ENCODE measurements at regions not wholly inside any gene's neighbourhood (a gene's known extent, or its start where the extent isn't known, plus 50 kb on each side); places are given as distances from the start of the nearest gene placed in this dataset.

GRCh38 chr6:126640921-126641320 is 301.0 kb downstream of the CENPW start:
- H2AFZ ChIP-seq (replicated peaks; ENCODE audit: low read length, poor library complexity), result no peak overlapping the region
- no peak overlapping the region for H3K23ac ChIP-seq (ENCODE audit: low read depth, low read length)
- in situ Hi-C loops (cut with MboI; ENCODE audit: low sequenced_read_pairs), result no loop called here
- H2BK15ac ChIP-seq (ENCODE audit: low read depth, low read length), result no peak overlapping the region
- H2AK5ac ChIP-seq (ENCODE audit: low read depth, low read length), result no peak overlapping the region
- H4K91ac ChIP-seq (ENCODE audit: insufficient read depth, low read depth, low read length), result no peak overlapping the region
- no peaks in the 10 kb centered on the region for H3K4me1 ChIP-seq (ENCODE audit: control insufficient read depth, insufficient read depth, low read length)
- no peak for DNase-seq
- no peak for ATAC-seq (ENCODE audit: low read depth)
- H3K27ac ChIP-seq (ENCODE audit: insufficient read depth, low read length), result no peak overlapping the region
- H4K20me1 ChIP-seq (ENCODE audit: insufficient read depth, low read length), result no peaks in the 10 kb centered on the region
- no peak overlapping the region for H4K8ac ChIP-seq (ENCODE audit: low read depth in 2 of 2, low read length in 2 of 2)
- TF ChIP-seq SMC3 (IDR thresholded peaks at IDR 0.05; ENCODE audit: low read depth, low read length), result no peak
- no peak for TF ChIP-seq CTCF (conservative IDR thresholded peaks at IDR 0.05; ENCODE audit: low read depth, low read length)
- no peak for TF ChIP-seq MAZ (IDR thresholded peaks at IDR 0.05; ENCODE audit: borderline replicate concordance, low read depth, low read length)
- TF ChIP-seq POLR2A (IDR thresholded peaks at IDR 0.05; ENCODE audit: low read depth, low read length), result no peak
- TF ChIP-seq RCOR1 (IDR thresholded peaks at IDR 0.05; ENCODE audit: insufficient replicate concordance, low read length), result no peak
- TF ChIP-seq RFX5 (IDR thresholded peaks at IDR 0.05; ENCODE audit: low read depth, low read length), result no peak
- TF ChIP-seq FOS (IDR thresholded peaks at IDR 0.05; ENCODE audit: low read depth, low read length), result no peak
- no peak for TF ChIP-seq USF2 (IDR thresholded peaks at IDR 0.05; ENCODE audit: low read depth, low read length)
- no peak for TF ChIP-seq CEBPB (IDR thresholded peaks at IDR 0.05; ENCODE audit: low read depth, low read length)
- TF ChIP-seq BHLHE40 (IDR thresholded peaks at IDR 0.05; ENCODE audit: low read depth, low read length), result no peak
- no peak for TF ChIP-seq RAD21 (IDR thresholded peaks at IDR 0.05; ENCODE audit: low read length)
- TF ChIP-seq MXI1 (IDR thresholded peaks at IDR 0.05; ENCODE audit: borderline replicate concordance, low read depth, low read length), result no peak
- TF ChIP-seq NFE2L2 (IDR thresholded peaks at IDR 0.05; ENCODE audit: low read depth, low read length), result no peak
- no peak for TF ChIP-seq CHD1 (IDR thresholded peaks at IDR 0.05; ENCODE audit: low read depth, low read length)
- no peak for TF ChIP-seq MAFK (IDR thresholded peaks at IDR 0.05; ENCODE audit: low read depth, low read length)
- no peak for TF ChIP-seq ELK1 (IDR thresholded peaks at IDR 0.05; ENCODE audit: borderline replicate concordance, low read depth, low read length)
- no peak overlapping the region for H3K56ac ChIP-seq (ENCODE audit: extremely low read depth, insufficient read depth, low read length)
- CTCF ChIA-PET, result no interaction called here
- no peak overlapping the region for H3K4me3 ChIP-seq (ENCODE audit: insufficient read depth, low read depth, low read length)
- no peak overlapping the region for H2BK20ac ChIP-seq (ENCODE audit: low read depth, low read length)
- no peak overlapping the region for H3K4ac ChIP-seq (ENCODE audit: low read depth, low read length)
- H2BK120ac ChIP-seq (ENCODE audit: low read depth, low read length), result no peak overlapping the region
- no peak overlapping the region for H2AK9ac ChIP-seq (replicated peaks; ENCODE audit: low read depth, low read length, poor library complexity)
- intact Hi-C loops (cut with micrococcal nuclease), result no loop called here
- no peak overlapping the region for H3K4me2 ChIP-seq (ENCODE audit: low read depth, low read length)
- no TSS peak for BruUV-seq (replicated peaks)
- H3K9me3 ChIP-seq (ENCODE audit: control insufficient read depth, insufficient read depth, low read length), result no peaks in the 10 kb centered on the region
- no peak overlapping the region for H3K14ac ChIP-seq (replicated peaks; ENCODE audit: low read depth, low read length)
- no peaks in the 10 kb centered on the region for H3K36me3 ChIP-seq (ENCODE audit: control insufficient read depth, insufficient read depth, low read length)
- H4K5ac ChIP-seq (ENCODE audit: low read depth, low read length), result no peak overlapping the region
- POLR2A ChIA-PET (ENCODE audit: unreplicated experiment), result no interaction called here
- no peaks in the 10 kb centered on the region for H3K27me3 ChIP-seq (ENCODE audit: control insufficient read depth, insufficient read depth, low read length)
- H3K9ac ChIP-seq (ENCODE audit: low read depth, low read length), result no peak overlapping the region
- no peak overlapping the region for H3K18ac ChIP-seq (ENCODE audit: low read depth, low read length)
- no peaks in the 10 kb centered on the region for H3K79me1 ChIP-seq (ENCODE audit: low read depth in 1 of 2, low read length in 2 of 2)
- no peak overlapping the region for H2BK5ac ChIP-seq (ENCODE audit: low read depth, low read length, poor library complexity, severe bottlenecking)
- no peaks in the 10 kb centered on the region for H3K9me1 ChIP-seq (ENCODE audit: insufficient read depth, low read length)
- dilution Hi-C loops (cut with HindIII; ENCODE audit: low sequenced_read_pairs, unreplicated experiment), result no loop called here
